Endothelial cell of umbilical vein (primary cell): ENCODE measurements at regions not wholly inside any gene's neighbourhood (a gene's known extent, or its start where the extent isn't known, plus 50 kb on each side); places are given as distances from the start of the nearest gene placed in this dataset.

Source experiments
- EZH2 ChIP-seq: IDR thresholded peaks from 2 replicates; pipeline ENCODE4 v1.6.1; 2012; ENCODE audit warnings: borderline replicate concordance, low read depth, mild to moderate bottlenecking, moderate library complexity, low read length, inconsistent platforms; ENCODE audit not compliant: severe bottlenecking
- GATA2 ChIP-seq: IDR thresholded peaks from 2 replicates; pipeline ENCODE4 v1.7.0; 2011; ENCODE audit warnings: low read depth, mild to moderate bottlenecking, moderate library complexity, mixed read lengths, low read length; ENCODE audit not compliant: insufficient read length, insufficient read depth
- MAX ChIP-seq: IDR thresholded peaks from 2 replicates; pipeline ENCODE4 v1.6.1; 2011; ENCODE audit not compliant: insufficient read depth, insufficient read length
- MYC ChIP-seq: IDR thresholded peaks from one replicate; pipeline ENCODE4 v1.6.1; 2011; ENCODE audit warnings: mild to moderate bottlenecking, low read depth, low read length
- POLR2A ChIP-seq: IDR thresholded peaks from 2 replicates; pipeline ENCODE4 v1.6.1; 2012; ENCODE audit warnings: low read depth, mild to moderate bottlenecking, control low read depth, low read length
- TF ChIP-seq, protein P1 (sequence below), 2 donors: IDR thresholded peaks; 1 replicate in 1 of 2; 2 replicates in 1 of 2; pipeline ENCODE4 v1.5.1; 2011; ENCODE audit warnings: low read length in 2 of 2, mild to moderate bottlenecking in 2 of 2, moderate library complexity in 2 of 2, control low read depth in 1 of 2, inconsistent platforms in 1 of 2, low read depth in 1 of 2; ENCODE audit not compliant: insufficient read depth in 1 of 2; ENCODE audit errors: extremely low read depth in 1 of 2

DNA sequence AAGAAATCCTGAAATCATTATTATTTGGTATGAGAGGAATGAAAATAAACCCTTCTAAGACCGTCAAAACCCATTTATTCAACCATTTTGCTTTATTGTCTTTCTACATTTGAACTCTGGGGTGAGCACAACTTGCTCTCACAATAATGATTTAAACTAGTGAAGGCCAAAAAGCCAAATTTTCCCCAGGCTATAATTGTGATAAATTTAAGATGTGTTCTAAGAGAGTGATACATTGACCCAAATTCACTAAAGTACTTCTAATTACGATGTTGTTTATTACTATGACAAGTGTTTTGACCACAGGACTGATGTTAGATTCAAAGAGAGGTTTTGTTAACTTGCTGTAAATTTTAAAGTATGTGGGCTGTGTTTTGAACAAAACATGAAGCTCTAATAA lies 670.9 kb upstream of the NR5A2 start:
- TF ChIP-seq, protein P1, sequence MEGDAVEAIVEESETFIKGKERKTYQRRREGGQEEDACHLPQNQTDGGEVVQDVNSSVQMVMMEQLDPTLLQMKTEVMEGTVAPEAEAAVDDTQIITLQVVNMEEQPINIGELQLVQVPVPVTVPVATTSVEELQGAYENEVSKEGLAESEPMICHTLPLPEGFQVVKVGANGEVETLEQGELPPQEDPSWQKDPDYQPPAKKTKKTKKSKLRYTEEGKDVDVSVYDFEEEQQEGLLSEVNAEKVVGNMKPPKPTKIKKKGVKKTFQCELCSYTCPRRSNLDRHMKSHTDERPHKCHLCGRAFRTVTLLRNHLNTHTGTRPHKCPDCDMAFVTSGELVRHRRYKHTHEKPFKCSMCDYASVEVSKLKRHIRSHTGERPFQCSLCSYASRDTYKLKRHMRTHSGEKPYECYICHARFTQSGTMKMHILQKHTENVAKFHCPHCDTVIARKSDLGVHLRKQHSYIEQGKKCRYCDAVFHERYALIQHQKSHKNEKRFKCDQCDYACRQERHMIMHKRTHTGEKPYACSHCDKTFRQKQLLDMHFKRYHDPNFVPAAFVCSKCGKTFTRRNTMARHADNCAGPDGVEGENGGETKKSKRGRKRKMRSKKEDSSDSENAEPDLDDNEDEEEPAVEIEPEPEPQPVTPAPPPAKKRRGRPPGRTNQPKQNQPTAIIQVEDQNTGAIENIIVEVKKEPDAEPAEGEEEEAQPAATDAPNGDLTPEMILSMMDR (IDR thresholded peaks at IDR 0.05; ENCODE audit: extremely low read depth in 1 of 2, insufficient read depth in 1 of 2, low read depth in 1 of 2, low read length in 2 of 2), result no peak
- TF ChIP-seq GATA2, result no peak
- no peak for TF ChIP-seq MAX
- no peak for TF ChIP-seq EZH2
- TF ChIP-seq POLR2A, result no peak
- no peak for TF ChIP-seq MYC
